ENCODE measurements at regions not wholly inside any gene's neighbourhood (a gene's known extent, or its start where the extent isn't known, plus 50 kb on each side); places are given as distances from the start of the nearest gene placed in this dataset.
"Not testable (repeated sequence)": the region's sequence is repeated elsewhere in the genome, so short reads cannot be mapped to it uniquely, and the experiment has no call there.

GRCh38 chr13:106096661-106097092 is 438.8 kb downstream of the EFNB2 start:
- no peak for DNase-seq (ENCODE audit: low spot score)

- DNase-seq (ENCODE audit: low spot score): no peak
These were observed 439.5 kb downstream of the EFNB2 start for GRCh38 chr13:106095919-106096318.

- no peak for DNase-seq (ENCODE audit: low spot score)
These were observed 440.1 kb downstream of the EFNB2 start for GRCh38 chr13:106095406-106095805.

GRCh38 chr13:106090001-106090400 is 445.5 kb downstream of the EFNB2 start:
- DNase-seq (ENCODE audit: low spot score): peak; percentile 29

- DNase-seq (ENCODE audit: low spot score): peak; percentile 92
These were observed 446.0 kb downstream of the EFNB2 start for GRCh38 chr13:106089261-106089980.

- DNase-seq (ENCODE audit: low spot score): no peak
These were observed 447.4 kb downstream of the EFNB2 start for GRCh38 chr13:106088085-106088484.

- DNase-seq (ENCODE audit: low spot score): no peak
These were observed 448.3 kb downstream of the EFNB2 start for GRCh38 chr13:106087201-106087600.

- peak; percentile 9 for DNase-seq (ENCODE audit: low spot score)
These were observed 451.7 kb downstream of the EFNB2 start for GRCh38 chr13:106083620-106084350.

- DNase-seq (ENCODE audit: low spot score): not testable (repeated sequence)
These were observed 454.2 kb downstream of the EFNB2 start for GRCh38 chr13:106081221-106081620.

- DNase-seq (ENCODE audit: low spot score): no peak
These were observed 457.3 kb downstream of the EFNB2 start for GRCh38 chr13:106078191-106078590.

GRCh38 chr13:106077017-106077416 is 458.4 kb downstream of the EFNB2 start:
- DNase-seq (ENCODE audit: low spot score): no peak

- DNase-seq (ENCODE audit: low spot score): no peak
These were observed 463.4 kb downstream of the EFNB2 start for GRCh38 chr13:106072014-106072413.

- DNase-seq (ENCODE audit: low spot score): no peak
These were observed 471.7 kb downstream of the EFNB2 start for GRCh38 chr13:106063591-106064313.

GRCh38 chr13:106061781-106062180 is 473.7 kb downstream of the EFNB2 start:
- DNase-seq (ENCODE audit: low spot score): no peak

- no peak for DNase-seq (ENCODE audit: low spot score)
These were observed 478.6 kb downstream of the EFNB2 start for GRCh38 chr13:106056851-106057250.

GRCh38 chr13:106052200-106052767 is 483.2 kb downstream of the EFNB2 start:
- no peak for DNase-seq (ENCODE audit: low spot score)

GRCh38 chr13:106049171-106049570 is 486.3 kb downstream of the EFNB2 start:
- DNase-seq (ENCODE audit: low spot score): no peak

- no peak for DNase-seq (ENCODE audit: low spot score)
These were observed 487.1 kb downstream of the EFNB2 start for GRCh38 chr13:106048386-106048785.

GRCh38 chr13:106047859-106048258 is 487.6 kb downstream of the EFNB2 start:
- DNase-seq (ENCODE audit: low spot score): no peak

- DNase-seq (ENCODE audit: low spot score): no peak
These were observed 492.4 kb downstream of the EFNB2 start for GRCh38 chr13:106042996-106043581.

GRCh38 chr13:106041445-106041844 is 494.0 kb downstream of the EFNB2 start:
- DNase-seq (ENCODE audit: low spot score): no peak

- no peak for DNase-seq (ENCODE audit: low spot score)
These were observed 496.7 kb downstream of the EFNB2 start for GRCh38 chr13:106038752-106039151.

Data from cerebellar cortex (tissue), 1 donor.